Gastrocnemius medialis (tissue), 4 donors: ENCODE measurements at regions not wholly inside any gene's neighbourhood (a gene's known extent, or its start where the extent isn't known, plus 50 kb on each side); places are given as distances from the start of the nearest gene placed in this dataset.
"Not testable (repeated sequence)": the region's sequence is repeated elsewhere in the genome, so short reads cannot be mapped to it uniquely, and the experiment has no call there.

ENCODE experiments used
- ATAC-seq, 2 donors: fragments of 150-250 bp; one replicate each; pipeline ENCODE4 v1.9.1; 2016
- DNase-seq, 2 donors: peaks; one replicate each; pipeline ENCODE4 v3.0.0-alpha.2; 2019
- H3K27ac ChIP-seq, 4 donors: fragments of 200-600 bp; sonication (generic); 1 replicate in 1 of 4; 2 replicates in 3 of 4; pipeline ENCODE4 v1.5.1; 2016 to 2018; ENCODE audit warnings: mild to moderate bottlenecking in 2 of 4, moderate library complexity in 1 of 4
- H3K27me3 ChIP-seq, 3 donors: fragments of 200-600 bp; sonication (generic) in 2 of 3; 1 replicate in 1 of 3; 2 replicates in 2 of 3; pipeline versions ENCODE4 v1.5.1 to v1.6.0; 2016 to 2019; ENCODE audit warnings: mild to moderate bottlenecking in 1 of 3, moderate library complexity in 1 of 3
- H3K36me3 ChIP-seq, 2 donors: fragments of 200-600 bp; sonication (generic) in 1 of 2; one replicate each; pipeline ENCODE4 v1.5.1; 2017 to 2018
- H3K4me1 ChIP-seq, 2 donors: fragments of 200-600 bp; sonication (generic) in 1 of 2; one replicate each; pipeline ENCODE4 v1.5.1; 2016 to 2017; ENCODE audit warnings: mild to moderate bottlenecking in 2 of 2
- H3K4me3 ChIP-seq, 4 donors: fragments of 200-600 bp; sonication (generic) in 3 of 4; 1 replicate in 1 of 4; 2 replicates in 3 of 4; pipeline ENCODE4 v1.5.1; 2016 to 2019; ENCODE audit warnings: mild to moderate bottlenecking in 2 of 4
- H3K9me3 ChIP-seq, 3 donors: fragments of 200-600 bp; sonication (generic) in 2 of 3; 1 replicate in 1 of 3; 2 replicates in 2 of 3; pipeline ENCODE4 v1.5.1; 2016 to 2019
- CTCF ChIP-seq, 5 experiments: fragments of 450-650 bp in 3 of 5; fragments of 200-600 bp in 2 of 5; sonication (generic) in 2 of 5; IDR thresholded peaks in 4 of 5; conservative IDR thresholded peaks in 1 of 5; 1 replicate in 4 of 5; 2 replicates in 1 of 5; pipeline ENCODE4 v1.5.1; 2016 to 2019; ENCODE audit warnings: antibody characterized with exemption in 5 of 5, mild to moderate bottlenecking in 3 of 5, moderate library complexity in 3 of 5
- POLR2A ChIP-seq, 2 donors: fragments of 450-650 bp; IDR thresholded peaks; one replicate each; pipeline ENCODE4 v1.6.1; 2017; ENCODE audit warnings: antibody characterized with exemption in 2 of 2, mild to moderate bottlenecking in 2 of 2, moderate library complexity in 2 of 2
- in situ Hi-C, 4 donors: fragments of 200-750 bp; cut with MboI; loops; one replicate each; pipeline versions ENCODE4 v1.15.0 to v1.8.0; 2017; ENCODE audit warnings: low sequenced_read_pairs in 4 of 4
- intact Hi-C: fragments of 100-400 bp; cut with DNase I; formaldehyde crosslinking; loops from one replicate; pipeline ENCODE4 v1.15.1; 2023; ENCODE audit warnings: low total_unique reads

DNA sequence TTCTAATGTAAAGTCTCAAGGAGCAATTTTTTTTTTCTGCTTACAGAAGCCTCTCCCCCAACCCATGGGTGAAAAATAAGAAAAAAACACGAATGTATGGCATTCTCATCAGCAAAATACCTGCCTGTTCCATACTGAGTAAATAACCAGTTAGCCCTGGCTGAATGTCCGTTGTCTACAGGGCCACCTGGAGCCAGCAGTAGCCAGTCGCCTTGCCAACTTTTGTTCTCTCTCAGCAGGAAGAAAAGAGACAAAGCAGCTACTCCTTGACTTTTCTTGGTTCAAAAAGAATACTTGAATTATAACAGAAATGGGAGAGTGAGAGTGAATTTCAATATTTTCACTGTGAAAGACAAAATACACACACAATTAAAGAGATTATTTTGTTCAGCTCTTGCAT is 532.9 kb upstream of the CRIM1 start:
- H3K36me3 ChIP-seq = no peaks in the 10 kb centered on the region
- DNase-seq (no peak), ATAC-seq (no peak)
- no peak overlapping the region for H3K4me3 ChIP-seq
- no peaks in the 10 kb centered on the region for H3K4me1 ChIP-seq
- no peaks in the 10 kb centered on the region for H3K27me3 ChIP-seq
- H3K9me3 ChIP-seq = no peaks in the 10 kb centered on the region
- in situ Hi-C loops (no loop called here), intact Hi-C loops (no loop called here)
- TF ChIP-seq CTCF (IDR thresholded peaks at IDR 0.05 in 4 of 5, conservative IDR thresholded peaks at IDR 0.05 in 1 of 5) (no peak), POLR2A (IDR thresholded peaks at IDR 0.05) (no peak)
- H3K27ac ChIP-seq = no peak overlapping the region

DNA sequence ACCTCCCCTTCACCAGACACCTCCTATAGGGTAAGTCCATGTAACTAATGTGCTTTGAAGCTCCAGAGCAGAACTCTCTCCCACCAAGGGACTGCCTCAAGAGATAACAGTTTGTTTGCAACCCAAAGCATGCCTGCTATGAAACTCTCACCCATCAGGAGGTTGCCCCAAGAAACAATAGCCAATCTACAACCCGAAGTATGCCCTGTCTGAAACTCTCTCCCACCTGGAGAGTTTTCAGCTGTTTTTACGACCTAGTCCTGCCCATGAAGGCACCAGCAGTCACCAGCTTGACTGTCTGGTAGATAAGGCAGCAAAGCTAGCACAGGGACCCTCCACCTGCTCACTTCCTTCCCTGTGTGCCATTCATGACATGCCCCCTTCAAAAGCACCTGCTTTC is 533.9 kb upstream of the CRIM1 start:
- H3K9me3 ChIP-seq = no peaks in the 10 kb centered on the region
- ATAC-seq (no peak), DNase-seq (no peak)
- no peak overlapping the region for H3K27ac ChIP-seq
- no peak for TF ChIP-seq CTCF (IDR thresholded peaks at IDR 0.05 in 4 of 5, conservative IDR thresholded peaks at IDR 0.05 in 1 of 5)
- TF ChIP-seq POLR2A (IDR thresholded peaks at IDR 0.05) = no peak
- intact Hi-C loops (no loop called here), in situ Hi-C loops (no loop called here)
- H3K4me1 ChIP-seq = no peaks in the 10 kb centered on the region
- no peak overlapping the region for H3K4me3 ChIP-seq
- H3K36me3 ChIP-seq = no peaks in the 10 kb centered on the region
- H3K27me3 ChIP-seq = no peaks in the 10 kb centered on the region

- no peaks in the 10 kb centered on the region for H3K9me3 ChIP-seq
- H3K4me1 ChIP-seq = no peaks in the 10 kb centered on the region
- TF ChIP-seq POLR2A (IDR thresholded peaks at IDR 0.05) = no peak
- TF ChIP-seq CTCF (IDR thresholded peaks at IDR 0.05 in 4 of 5, conservative IDR thresholded peaks at IDR 0.05 in 1 of 5) = no peak
- H3K27ac ChIP-seq = no peak overlapping the region
- H3K4me3 ChIP-seq = no peak overlapping the region
- in situ Hi-C loops = no loop called here
- DNase-seq (no peak), ATAC-seq (no peak)
- H3K27me3 ChIP-seq = no peaks in the 10 kb centered on the region
- intact Hi-C loops = no loop called here
- no peaks in the 10 kb centered on the region for H3K36me3 ChIP-seq
Measured at GRCh38 chr2:35820391-35820790, 535.2 kb upstream of the CRIM1 start.

- no peaks in the 10 kb centered on the region for H3K27me3 ChIP-seq
- no peak for DNase-seq
- no peak for TF ChIP-seq POLR2A (IDR thresholded peaks at IDR 0.05)
- TF ChIP-seq CTCF (IDR thresholded peaks at IDR 0.05 in 4 of 5, conservative IDR thresholded peaks at IDR 0.05 in 1 of 5) = no peak
- H3K4me1 ChIP-seq = no peaks in the 10 kb centered on the region
- intact Hi-C loops (no loop called here), in situ Hi-C loops (no loop called here)
- no peaks in the 10 kb centered on the region for H3K9me3 ChIP-seq
- H3K27ac ChIP-seq = no peak overlapping the region
- no peak for ATAC-seq
- H3K36me3 ChIP-seq = no peaks in the 10 kb centered on the region
- no peak overlapping the region for H3K4me3 ChIP-seq
Measured at GRCh38 chr2:35819033-35819432, 536.5 kb upstream of the CRIM1 start.

- H3K9me3 ChIP-seq, DNase-seq, intact Hi-C loops, ATAC-seq, H3K36me3 ChIP-seq, H3K27ac ChIP-seq, H3K4me1 ChIP-seq, H3K4me3 ChIP-seq, H3K27me3 ChIP-seq, in situ Hi-C loops: not testable (repeated sequence)
Measured at GRCh38 chr2:35818359-35818758, 537.2 kb upstream of the CRIM1 start.

GRCh38 chr2:35814597-35814996 is 541.0 kb upstream of the CRIM1 start:
- H3K9me3 ChIP-seq, in situ Hi-C loops, ATAC-seq, H3K27ac ChIP-seq, H3K27me3 ChIP-seq, H3K36me3 ChIP-seq, H3K4me3 ChIP-seq, intact Hi-C loops, DNase-seq, H3K4me1 ChIP-seq: not testable (repeated sequence)
